ENCODE measurements at regions not wholly inside any gene's neighbourhood (a gene's known extent, or its start where the extent isn't known, plus 50 kb on each side); places are given as distances from the start of the nearest gene placed in this dataset.
A peak's percentile ranks its signal among the peaks of the same experiment; 100 is the strongest.

GRCh38 chr14:42856106-42856505 is 1249.4 kb downstream of the LRFN5 start:
- no peak for DNase-seq

- peak; percentile 68 for DNase-seq
Measured at GRCh38 chr14:42855085-42855484, 1248.4 kb downstream of the LRFN5 start.

- DNase-seq: peak; percentile 4
Measured at GRCh38 chr14:42854061-42854460, 1247.4 kb downstream of the LRFN5 start.

- no peak for DNase-seq
Measured at GRCh38 chr14:42848652-42849051, 1242.0 kb downstream of the LRFN5 start.

GRCh38 chr14:42814817-42815216 is 1208.1 kb downstream of the LRFN5 start:
- DNase-seq: no peak

GRCh38 chr14:42806909-42807315 is 1200.2 kb downstream of the LRFN5 start:
- peak; percentile 33 for DNase-seq

- no peak for DNase-seq
Measured at GRCh38 chr14:42804141-42804540, 1197.5 kb downstream of the LRFN5 start.

- no peak for DNase-seq
Measured at GRCh38 chr14:42802346-42802745, 1195.7 kb downstream of the LRFN5 start.

GRCh38 chr14:42792166-42792565 is 1185.5 kb downstream of the LRFN5 start:
- DNase-seq: no peak

- no peak for DNase-seq
Measured at GRCh38 chr14:42782754-42783153, 1176.1 kb downstream of the LRFN5 start.

GRCh38 chr14:42778984-42779383 is 1172.3 kb downstream of the LRFN5 start:
- no peak for DNase-seq

- DNase-seq: no peak
Measured at GRCh38 chr14:42750771-42751170, 1144.1 kb downstream of the LRFN5 start.

- no peak for DNase-seq
Measured at GRCh38 chr14:42742084-42742483, 1135.4 kb downstream of the LRFN5 start.

- DNase-seq: no peak
Measured at GRCh38 chr14:42736408-42736807, 1129.7 kb downstream of the LRFN5 start.

- DNase-seq: no peak
Measured at GRCh38 chr14:42734041-42734440, 1127.4 kb downstream of the LRFN5 start.

GRCh38 chr14:42732005-42732404 is 1125.3 kb downstream of the LRFN5 start:
- DNase-seq: no peak

- no peak for DNase-seq
Measured at GRCh38 chr14:42731480-42731879, 1124.8 kb downstream of the LRFN5 start.

GRCh38 chr14:42729681-42730080 is 1123.0 kb downstream of the LRFN5 start:
- no peak for DNase-seq

- DNase-seq: no peak
Measured at GRCh38 chr14:42719391-42719790, 1112.7 kb downstream of the LRFN5 start.

- no peak for DNase-seq
Measured at GRCh38 chr14:42715316-42715715, 1108.6 kb downstream of the LRFN5 start.

GRCh38 chr14:42710071-42710470 is 1103.4 kb downstream of the LRFN5 start:
- DNase-seq: no peak

GRCh38 chr14:42703501-42703900 is 1096.8 kb downstream of the LRFN5 start:
- DNase-seq: no peak

- DNase-seq: no peak
Measured at GRCh38 chr14:42687421-42687820, 1080.7 kb downstream of the LRFN5 start.

GRCh38 chr14:42683707-42684106 is 1077.0 kb downstream of the LRFN5 start:
- no peak for DNase-seq

GRCh38 chr14:42676636-42677035 is 1070.0 kb downstream of the LRFN5 start:
- no peak for DNase-seq

GRCh38 chr14:42673963-42674362 is 1067.3 kb downstream of the LRFN5 start:
- no peak for DNase-seq
